NT2/D1 (cell line): ENCODE measurements at regions not wholly inside any gene's neighbourhood (a gene's known extent, or its start where the extent isn't known, plus 50 kb on each side); places are given as distances from the start of the nearest gene placed in this dataset.

Experiments used
- DNase-seq: peaks from one replicate; pipeline ENCODE4 v3.0.0-alpha.2; 2011; ENCODE audit warnings: low read depth, low spot score
- H3K27me3 ChIP-seq: 2 replicates; pipeline ENCODE4 v1.6.0; 2011; ENCODE audit warnings: mild to moderate bottlenecking; ENCODE audit not compliant: insufficient read length, insufficient read depth
- H3K36me3 ChIP-seq: 2 replicates; pipeline ENCODE4 v1.6.1; 2011; ENCODE audit warnings: mild to moderate bottlenecking, low read length, mixed read lengths; ENCODE audit not compliant: insufficient read depth, insufficient read length
- H3K4me1 ChIP-seq: 2 replicates; pipeline ENCODE4 v1.5.1; 2011; ENCODE audit not compliant: insufficient read depth, insufficient read length
- H3K4me3 ChIP-seq: 2 replicates; pipeline ENCODE4 v1.5.1; 2011; ENCODE audit warnings: low read depth; ENCODE audit not compliant: insufficient read length
- H3K9ac ChIP-seq: 2 replicates; pipeline ENCODE4 v1.6.0; 2011; ENCODE audit warnings: low read depth; ENCODE audit not compliant: insufficient read length
- H3K9me3 ChIP-seq: 2 replicates; pipeline ENCODE4 v1.5.1; 2011; ENCODE audit warnings: mild to moderate bottlenecking, low read length; ENCODE audit not compliant: insufficient read depth
- SUZ12 ChIP-seq: IDR thresholded peaks from 2 replicates; pipeline ENCODE4 v1.6.1; 2011; ENCODE audit not compliant: insufficient read length, insufficient read depth; ENCODE audit errors: extremely low read depth
- YY1 ChIP-seq: IDR thresholded peaks from 2 replicates; pipeline ENCODE4 v1.6.1; 2011; ENCODE audit not compliant: insufficient read length, insufficient read depth
- ZNF274 ChIP-seq: IDR thresholded peaks from 2 replicates; pipeline ENCODE4 v1.6.1; 2011; ENCODE audit warnings: mild to moderate bottlenecking, low read depth, low read length

DNA sequence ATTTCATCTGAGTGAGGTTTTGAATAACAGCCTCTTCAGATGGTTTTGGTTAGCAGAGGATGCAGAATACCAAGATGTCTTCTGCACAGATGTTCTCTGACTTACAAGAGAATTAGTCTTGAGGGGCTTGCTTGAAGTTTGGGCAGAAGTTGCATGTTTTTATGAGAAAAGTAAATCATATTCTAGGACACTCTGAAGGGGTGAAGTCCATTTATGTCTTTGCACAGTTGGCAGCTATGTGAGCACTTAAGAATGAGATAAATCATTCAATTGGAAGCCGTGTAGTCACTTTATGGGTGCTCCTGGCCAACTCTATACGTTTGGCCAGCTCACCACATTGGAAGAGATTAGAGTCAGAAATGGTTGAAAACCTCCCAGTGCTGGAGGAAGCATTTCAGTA is 252.7 kb upstream of the KCNIP4 start:
- H3K27me3 ChIP-seq = no peaks in the 10 kb centered on the region
- DNase-seq = no peak
- H3K4me3 ChIP-seq = no peak overlapping the region
- no peaks in the 10 kb centered on the region for H3K4me1 ChIP-seq
- no peaks in the 10 kb centered on the region; the same call in 1 of the 2 replicates for H3K9me3 ChIP-seq
- H3K36me3 ChIP-seq = no peaks in the 10 kb centered on the region
- H3K9ac ChIP-seq = no peak overlapping the region
- TF ChIP-seq ZNF274 (no peak), YY1 (no peak), SUZ12 (no peak)

DNA sequence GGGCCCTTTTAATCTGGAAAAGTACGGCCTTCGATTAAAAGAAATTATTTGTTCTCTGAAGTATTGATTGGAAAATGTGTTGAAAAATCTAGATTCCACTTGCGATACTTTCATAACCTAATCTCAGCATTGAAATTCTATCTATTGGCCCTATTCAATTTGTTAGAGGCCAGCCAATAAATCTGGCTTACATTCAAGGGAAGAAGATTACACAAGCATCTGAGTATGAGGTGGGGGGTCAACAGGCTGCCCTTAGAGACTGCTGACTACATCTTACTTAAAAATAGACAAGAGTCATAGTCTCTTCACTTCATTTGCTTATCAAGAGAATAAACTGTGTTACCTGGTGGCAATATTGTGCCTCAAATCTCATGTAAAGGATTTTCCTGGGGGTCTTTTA is 248.0 kb upstream of the KCNIP4 start:
- H3K36me3 ChIP-seq = no peaks in the 10 kb centered on the region
- H3K9ac ChIP-seq = no peak overlapping the region
- H3K4me3 ChIP-seq = no peak overlapping the region
- peaks cover 8% of the 10 kb centered on the region for H3K9me3 ChIP-seq
- H3K4me1 ChIP-seq = no peaks in the 10 kb centered on the region
- no peaks in the 10 kb centered on the region for H3K27me3 ChIP-seq
- no peak for DNase-seq
- TF ChIP-seq YY1 (no peak), SUZ12 (no peak), ZNF274 (no peak)

DNA sequence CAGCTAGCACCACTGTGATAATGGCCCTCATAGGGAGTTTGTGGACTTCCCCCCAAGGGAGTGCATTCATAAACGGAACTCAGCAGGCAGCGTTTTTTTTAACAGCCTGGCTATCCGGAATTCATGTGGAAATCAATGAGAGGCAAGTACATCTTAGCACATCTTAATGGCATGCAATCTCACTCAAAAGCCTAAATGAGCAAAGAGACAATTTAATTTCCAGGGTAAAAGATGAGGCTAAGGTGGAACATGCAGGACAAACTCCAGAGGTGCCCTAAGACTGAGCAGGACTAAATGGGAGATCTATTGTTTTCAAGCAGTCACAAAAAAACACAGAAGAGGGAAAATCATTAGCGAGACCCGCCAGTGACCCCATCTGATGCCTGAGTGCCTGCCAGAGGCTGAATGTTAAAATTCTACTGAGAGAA is 243.5 kb upstream of the KCNIP4 start:
- Histone ChIP-seq H3K9ac (no peak overlapping the region), H3K9me3 (peaks cover 8% of the 10 kb centered on the region), H3K4me1 (peaks cover 3% of the 10 kb centered on the region), H3K4me3 (no peak overlapping the region), H3K27me3 (no peaks in the 10 kb centered on the region), H3K36me3 (no peaks in the 10 kb centered on the region)
- no peak for DNase-seq
- no peak for TF ChIP-seq YY1
- TF ChIP-seq SUZ12 = no peak
- TF ChIP-seq ZNF274 = no peak

DNA sequence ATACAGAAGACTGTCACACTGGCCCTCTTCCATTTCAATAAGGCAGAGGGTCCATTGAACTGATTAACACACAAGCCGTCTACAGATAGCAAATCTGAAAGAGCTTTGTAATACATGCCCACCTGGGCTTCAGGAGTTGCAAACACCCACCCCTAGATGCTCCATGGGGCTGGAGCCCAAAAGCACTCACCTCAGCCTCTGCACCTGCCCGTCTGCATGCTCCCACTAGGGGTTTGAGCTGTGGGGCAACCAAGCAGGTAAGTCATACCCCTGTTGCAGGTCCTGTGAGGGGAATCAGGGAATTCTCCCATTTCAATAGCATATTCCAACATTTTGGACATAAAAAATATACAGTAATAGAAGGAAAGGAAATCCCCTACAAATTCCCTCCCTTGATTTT is 243.0 kb upstream of the KCNIP4 start:
- Histone ChIP-seq H3K36me3 (no peaks in the 10 kb centered on the region), H3K4me3 (no peak overlapping the region), H3K4me1 (peaks cover 3% of the 10 kb centered on the region), H3K27me3 (no peaks in the 10 kb centered on the region), H3K9me3 (peaks cover 8% of the 10 kb centered on the region), H3K9ac (no peak overlapping the region)
- no peak for TF ChIP-seq ZNF274
- TF ChIP-seq SUZ12 = no peak
- no peak for TF ChIP-seq YY1
- DNase-seq = no peak

DNA sequence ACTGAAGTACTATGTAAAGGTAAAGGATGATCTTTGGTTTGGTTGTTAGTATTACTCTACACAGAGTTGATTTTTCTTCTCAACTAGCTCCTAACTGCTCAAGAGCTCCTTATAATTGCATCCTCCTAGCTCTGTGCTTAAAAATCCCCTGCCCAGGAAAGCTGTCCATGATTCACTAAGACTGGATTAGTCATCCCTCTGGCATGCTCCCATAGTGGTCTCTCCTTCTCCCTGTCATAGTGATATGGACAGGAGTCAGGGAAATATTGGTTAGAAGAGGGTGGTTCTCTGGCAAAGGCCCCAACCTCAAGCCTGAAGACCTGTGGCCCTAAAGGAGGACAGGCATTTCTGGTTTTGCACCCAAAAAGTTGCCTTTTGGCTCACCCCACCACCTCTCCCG is 242.3 kb upstream of the KCNIP4 start:
- Histone ChIP-seq H3K9ac (no peak overlapping the region), H3K36me3 (no peaks in the 10 kb centered on the region), H3K4me1 (peaks cover 3% of the 10 kb centered on the region), H3K4me3 (no peak overlapping the region), H3K9me3 (peaks cover 5% of the 10 kb centered on the region; the same call in 1 of the 2 replicates), H3K27me3 (no peaks in the 10 kb centered on the region)
- no peak for DNase-seq
- TF ChIP-seq ZNF274 (no peak), SUZ12 (no peak), YY1 (no peak)

DNA sequence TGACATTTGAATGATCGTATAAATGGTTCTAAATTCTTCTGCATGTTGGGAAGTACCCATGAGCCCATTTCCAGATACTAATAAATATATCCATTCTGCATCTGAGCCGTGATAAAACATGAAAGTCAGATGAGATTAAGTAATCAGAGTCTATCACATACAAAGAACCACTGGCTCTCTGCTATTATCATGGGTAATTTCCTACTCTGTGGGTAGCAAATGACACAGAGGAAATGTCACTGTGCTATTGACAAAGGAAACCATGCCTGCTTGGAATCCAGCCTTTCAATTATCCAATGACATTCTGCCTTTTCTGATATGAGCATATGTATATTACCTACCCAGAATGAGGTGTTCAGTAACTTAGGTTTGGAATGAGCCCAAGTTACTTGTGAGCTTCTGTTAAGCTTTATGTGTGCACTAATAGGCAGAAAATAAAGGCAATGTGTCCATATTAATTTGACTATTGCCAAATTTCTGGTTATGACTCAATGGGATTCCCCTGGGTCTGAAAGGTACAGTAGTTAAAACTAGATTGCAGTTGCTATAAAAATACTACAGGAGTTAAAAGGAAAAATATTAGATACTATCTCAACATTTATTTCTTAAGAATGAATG is 238.7 kb upstream of the KCNIP4 start:
- Histone ChIP-seq H3K4me1 (peaks cover 3% of the 10 kb centered on the region), H3K27me3 (no peaks in the 10 kb centered on the region), H3K9me3 (no peaks in the 10 kb centered on the region), H3K9ac (no peak overlapping the region), H3K4me3 (no peak overlapping the region), H3K36me3 (no peaks in the 10 kb centered on the region)
- no peak for DNase-seq
- TF ChIP-seq SUZ12 (no peak), YY1 (no peak), ZNF274 (no peak)

DNA sequence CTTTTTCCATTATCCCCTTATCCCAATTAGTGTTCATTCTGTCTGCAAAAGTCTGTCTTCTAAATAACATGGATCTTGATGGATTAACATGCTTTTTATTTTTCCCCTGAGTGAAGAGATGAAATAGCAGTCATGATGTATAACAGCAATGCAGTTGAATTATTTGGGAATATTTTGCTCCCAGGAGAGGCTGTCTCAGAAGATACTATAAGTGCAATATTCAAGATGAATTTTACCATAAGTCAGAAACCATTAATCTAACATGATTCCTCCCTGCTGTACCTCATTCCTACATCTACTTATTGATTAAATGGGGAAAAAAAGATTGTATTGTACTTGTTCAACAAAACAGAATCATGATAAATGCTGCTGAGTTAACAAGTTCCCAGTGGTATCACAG is 233.2 kb upstream of the KCNIP4 start:
- TF ChIP-seq ZNF274 = no peak
- no peak for TF ChIP-seq YY1
- TF ChIP-seq SUZ12 = no peak
- H3K27me3 ChIP-seq = no peaks in the 10 kb centered on the region
- no peak overlapping the region for H3K4me3 ChIP-seq
- no peaks in the 10 kb centered on the region for H3K36me3 ChIP-seq
- H3K4me1 ChIP-seq = no peaks in the 10 kb centered on the region
- DNase-seq = no peak
- H3K9me3 ChIP-seq = peaks cover 12% of the 10 kb centered on the region; the same call in 1 of the 2 replicates
- no peak overlapping the region for H3K9ac ChIP-seq
